H1 (cell line): ENCODE measurements at regions not wholly inside any gene's neighbourhood (a gene's known extent, or its start where the extent isn't known, plus 50 kb on each side); places are given as distances from the start of the nearest gene placed in this dataset.

Experiments
- CTCF ChIA-PET: fragments of 300-600 bp; sonication (Branson Sonifier 250); formaldehyde crosslinking; loops from one replicate; lab custom pipeline; 2021; ENCODE audit not compliant: partially characterized antibody; lab: Charles Lee
- POLR2A ChIA-PET: fragments of 300-600 bp; sonication (Branson Sonifier 250); formaldehyde crosslinking; loops from one replicate; lab custom pipeline; 2021; ENCODE audit warnings: inconsistent platforms; ENCODE audit not compliant: partially characterized antibody; lab: Charles Lee
- DNase-seq, 2 experiments: peaks; one replicate each; pipeline versions ENCODE4 v3.0.0 to v3.0.0-alpha.2; 2010 to 2022; ENCODE audit warnings: low spot score in 2 of 2, low read depth in 1 of 2, mixed read lengths in 1 of 2
- FAIRE-seq: peaks from 2 replicates; lab custom pipeline; 2011; peaks lifted over from hg19 to GRCh38; lab: Jason Lieb, UNC
- H2AFZ ChIP-seq: 2 replicates; pipeline ENCODE4 v1.8.1; 2012; ENCODE audit warnings: low read length, inconsistent platforms
- H2AK5ac ChIP-seq: 2 replicates; pipeline ENCODE4 v1.6.1; 2013; ENCODE audit warnings: low read depth, low read length
- H2BK120ac ChIP-seq: replicated peaks from 2 replicates; pipeline ENCODE3; 2013; ENCODE audit warnings: low read depth, low read length, inconsistent platforms
- H2BK12ac ChIP-seq: 2 replicates; pipeline ENCODE4 v1.6.1; 2013; ENCODE audit warnings: low read depth, low read length
- H2BK15ac ChIP-seq: 2 replicates; pipeline ENCODE4 v1.6.1; 2013; ENCODE audit warnings: low read length
- H2BK20ac ChIP-seq: 2 replicates; pipeline ENCODE4 v1.6.1; 2013; ENCODE audit warnings: low read length
- H2BK5ac ChIP-seq: 2 replicates; pipeline ENCODE4 v1.6.1; 2013; ENCODE audit warnings: low read depth, low read length
- H3K14ac ChIP-seq: 2 replicates; pipeline ENCODE4 v1.6.1; 2013; ENCODE audit warnings: inconsistent platforms; ENCODE audit not compliant: insufficient read length
- H3K18ac ChIP-seq: 2 replicates; pipeline ENCODE4 v1.6.1; 2013; ENCODE audit warnings: low read length; ENCODE audit errors: extremely low read depth
- H3K23ac ChIP-seq: 2 replicates; pipeline ENCODE4 v1.6.1; 2013; ENCODE audit warnings: inconsistent platforms; ENCODE audit not compliant: insufficient read length
- H3K23me2 ChIP-seq: 2 replicates; pipeline ENCODE4 v1.6.1; 2013; ENCODE audit warnings: low read depth, low read length
- H3K27ac ChIP-seq: 2 replicates; pipeline ENCODE4 v1.6.1; 2011; ENCODE audit warnings: low read depth, low read length, inconsistent platforms
- H3K27me3 ChIP-seq, 4 experiments: replicated peaks in 1 of 4; 1 replicate in 1 of 4; 2 replicates in 3 of 4; pipeline versions ENCODE4 v1.6.1 to v1.8.1; 2011 to 2013; ENCODE audit warnings: low read length in 3 of 4, mild to moderate bottlenecking in 3 of 4, inconsistent platforms in 2 of 4, mixed read lengths in 2 of 4, moderate library complexity in 1 of 4; ENCODE audit not compliant: control insufficient read depth in 3 of 4, insufficient read depth in 3 of 4; ENCODE audit errors: extremely low read depth in 1 of 4
- H3K36me3 ChIP-seq, 4 experiments: 2 replicates each; pipeline versions ENCODE4 v1.6.1 to v1.8.1; 2011 to 2013; ENCODE audit warnings: mild to moderate bottlenecking in 4 of 4, low read length in 3 of 4, moderate library complexity in 2 of 4, control low read depth in 1 of 4, inconsistent platforms in 1 of 4; ENCODE audit not compliant: insufficient read depth in 4 of 4, control insufficient read depth in 2 of 4
- H3K4ac ChIP-seq: replicated peaks from 2 replicates; pipeline ENCODE3; 2013; ENCODE audit warnings: low read length, low read depth, mixed read lengths, inconsistent platforms; ENCODE audit not compliant: insufficient read length
- H3K4me1 ChIP-seq, 4 experiments: replicated peaks in 1 of 4; 1 replicate in 1 of 4; 2 replicates in 3 of 4; pipeline versions ENCODE4 v1.6.1 to v1.8.1; 2011 to 2013; ENCODE audit warnings: low read length in 3 of 4, inconsistent platforms in 2 of 4, mixed read lengths in 1 of 4; ENCODE audit not compliant: insufficient read depth in 4 of 4, control insufficient read depth in 3 of 4
- H3K4me2 ChIP-seq, 2 experiments: 2 replicates each; pipeline versions ENCODE4 v1.6.1 to v1.8.1; 2011 to 2013; ENCODE audit warnings: low read depth in 2 of 2, low read length in 2 of 2, control low read depth in 1 of 2, inconsistent platforms in 1 of 2, mild to moderate bottlenecking in 1 of 2; ENCODE audit not compliant: insufficient read depth in 1 of 2
- H3K4me3 ChIP-seq, 4 experiments: fragments of 200-600, 300-600 bp in 1 of 4; sonication (generic), shearing (Covaris generic), sonication (Bioruptor Twin) in 1 of 4; 2 replicates each; pipeline versions ENCODE4 v1.5.1 to v1.8.1; 2011 to 2016; ENCODE audit warnings: low read length in 4 of 4, low read depth in 3 of 4, control low read depth in 2 of 4, inconsistent platforms in 2 of 4, mild to moderate bottlenecking in 2 of 4, mixed read lengths in 1 of 4, moderate library complexity in 1 of 4; ENCODE audit not compliant: insufficient read depth in 2 of 4; ENCODE audit errors: extremely low read depth in 1 of 4
- H3K56ac ChIP-seq: replicated peaks from 2 replicates; pipeline ENCODE3; 2013; ENCODE audit warnings: low read depth, mild to moderate bottlenecking, mixed read lengths, low read length, inconsistent platforms; ENCODE audit not compliant: insufficient read length
- H3K79me1 ChIP-seq: 2 replicates; pipeline ENCODE4 v1.6.1; 2013; ENCODE audit warnings: low read depth, low read length, control low read depth
- H3K79me2 ChIP-seq, 2 experiments: 2 replicates each; pipeline versions ENCODE4 v1.6.1 to v1.8.1; 2012 to 2013; ENCODE audit warnings: low read length in 2 of 2, mild to moderate bottlenecking in 2 of 2, inconsistent platforms in 1 of 2; ENCODE audit not compliant: insufficient read depth in 2 of 2, control insufficient read depth in 1 of 2
- H3K9ac ChIP-seq, 4 experiments: replicated peaks in 1 of 4; 1 replicate in 1 of 4; 2 replicates in 3 of 4; pipeline versions ENCODE4 v1.6.1 to v1.8.1; 2011 to 2013; ENCODE audit warnings: low read depth in 3 of 4, low read length in 3 of 4, control low read depth in 2 of 4, mild to moderate bottlenecking in 2 of 4, moderate library complexity in 2 of 4, inconsistent platforms in 1 of 4; ENCODE audit errors: extremely low read depth in 1 of 4
- H3K9me3 ChIP-seq, 2 experiments: 2 replicates each; pipeline versions ENCODE4 v1.6.1 to v1.8.1; 2012 to 2013; ENCODE audit warnings: mild to moderate bottlenecking in 2 of 2, moderate library complexity in 2 of 2, control low read depth in 1 of 2, inconsistent platforms in 1 of 2, low read depth in 1 of 2, low read length in 1 of 2, mixed read lengths in 1 of 2; ENCODE audit not compliant: insufficient read depth in 2 of 2
- H4K20me1 ChIP-seq, 2 experiments: replicated peaks in 1 of 2; 2 replicates each; pipeline versions ENCODE3 to v1.8.1; 2011 to 2013; ENCODE audit warnings: inconsistent platforms in 2 of 2, low read length in 2 of 2, mild to moderate bottlenecking in 1 of 2; ENCODE audit not compliant: insufficient read depth in 2 of 2, control insufficient read depth in 1 of 2
- H4K5ac ChIP-seq: 2 replicates; pipeline ENCODE4 v1.6.1; 2013; ENCODE audit warnings: low read length, low read depth, mixed read lengths, inconsistent platforms; ENCODE audit not compliant: insufficient read length
- H4K8ac ChIP-seq: 2 replicates; pipeline ENCODE4 v1.8.0; 2013; ENCODE audit warnings: mild to moderate bottlenecking, moderate library complexity, low read length, inconsistent platforms; ENCODE audit not compliant: insufficient read depth; ENCODE audit errors: extremely low read depth
- H4K91ac ChIP-seq: replicated peaks from 2 replicates; pipeline ENCODE3; 2013; ENCODE audit warnings: low read length, mixed read lengths, inconsistent platforms; ENCODE audit not compliant: insufficient read length
- CTBP2 ChIP-seq: IDR thresholded peaks from 2 replicates; pipeline ENCODE4 v1.7.0; 2011; ENCODE audit warnings: borderline replicate concordance, mild to moderate bottlenecking, moderate library complexity, mixed read lengths, low read length; ENCODE audit not compliant: insufficient read depth, insufficient read length
- FOSL1 ChIP-seq: IDR thresholded peaks from 2 replicates; pipeline ENCODE4 v1.6.1; 2011; ENCODE audit warnings: mild to moderate bottlenecking, low read depth, low read length, moderate library complexity; ENCODE audit not compliant: insufficient read depth
- GABPA ChIP-seq: IDR thresholded peaks from 2 replicates; pipeline ENCODE4 v1.6.1; 2011; ENCODE audit warnings: mild to moderate bottlenecking, low read length, moderate library complexity, borderline replicate concordance; ENCODE audit not compliant: insufficient read depth
- NANOG ChIP-seq: IDR thresholded peaks from 2 replicates; pipeline ENCODE4 v1.6.1; 2011; ENCODE audit warnings: low read length, low read depth, mild to moderate bottlenecking, inconsistent platforms; ENCODE audit not compliant: insufficient read depth, poor library complexity, severe bottlenecking
- PHF8 ChIP-seq: fragments of 200-600 bp; sonication (generic); conservative IDR thresholded peaks from 2 replicates; pipeline ENCODE4 v1.7.1; 2012; ENCODE audit warnings: low read depth, mild to moderate bottlenecking, inconsistent platforms, low read length, moderate library complexity
- POU5F1 ChIP-seq: IDR thresholded peaks from 2 replicates; pipeline ENCODE4 v1.6.1; 2011; ENCODE audit warnings: low read depth, mild to moderate bottlenecking, low read length, moderate library complexity
- RAD21 ChIP-seq, 2 experiments: IDR thresholded peaks in 1 of 2; conservative IDR thresholded peaks in 1 of 2; 2 replicates each; pipeline ENCODE4 v1.6.1; 2011; ENCODE audit warnings: low read depth in 2 of 2, low read length in 2 of 2, improper control_type of control experiment in 1 of 2, inconsistent platforms in 1 of 2, mild to moderate bottlenecking in 1 of 2, moderate library complexity in 1 of 2
- RBBP5 ChIP-seq: IDR thresholded peaks from 2 replicates; pipeline ENCODE4 v1.7.1; 2012; ENCODE audit warnings: low read depth, mild to moderate bottlenecking, inconsistent platforms, low read length, moderate library complexity, borderline replicate concordance
- SIRT6 ChIP-seq: IDR thresholded peaks from one replicate; pipeline ENCODE4 v1.7.1; 2012; ENCODE audit warnings: low read length, inconsistent platforms
- SIX5 ChIP-seq: IDR thresholded peaks from 2 replicates; pipeline ENCODE4 v1.6.1; 2011; ENCODE audit warnings: mild to moderate bottlenecking, low read depth, low read length
- SP1 ChIP-seq: IDR thresholded peaks from 2 replicates; pipeline ENCODE4 v1.6.1; 2011; ENCODE audit warnings: low read depth, low read length
- TCF12 ChIP-seq: IDR thresholded peaks from 2 replicates; pipeline ENCODE4 v1.6.1; 2011; ENCODE audit warnings: low read depth, mild to moderate bottlenecking, low read length
- ZNF274 ChIP-seq: IDR thresholded peaks from 2 replicates; pipeline ENCODE4 v1.7.0; 2012; ENCODE audit warnings: low read length, borderline replicate concordance; ENCODE audit errors: extremely low read depth
- WGBS, 2 experiments: shearing (Covaris generic) in 1 of 2; methylation state at CpG; one replicate each; pipeline versions ENCODE4 v1.1.6 to v1.1.7; 2013 to 2015; ENCODE audit warnings: low lambda C conversion rate in 2 of 2, mixed read lengths in 2 of 2, inconsistent platforms in 1 of 2, low coverage in 1 of 2, missing lambda C conversion rate in 1 of 2; ENCODE audit not compliant: insufficient replicate concordance in 2 of 2, insufficient coverage in 1 of 2, insufficient read length in 1 of 2; ENCODE audit errors: extremely low coverage in 1 of 2, missing lambda C conversion rate in 1 of 2; 5-methylcytosine and 5-hydroxymethylcytosine counted together
- TF ChIP-seq, protein P1 (sequence below): IDR thresholded peaks from 2 replicates; pipeline ENCODE4 v1.6.1; 2012; ENCODE audit warnings: inconsistent platforms

DNA sequence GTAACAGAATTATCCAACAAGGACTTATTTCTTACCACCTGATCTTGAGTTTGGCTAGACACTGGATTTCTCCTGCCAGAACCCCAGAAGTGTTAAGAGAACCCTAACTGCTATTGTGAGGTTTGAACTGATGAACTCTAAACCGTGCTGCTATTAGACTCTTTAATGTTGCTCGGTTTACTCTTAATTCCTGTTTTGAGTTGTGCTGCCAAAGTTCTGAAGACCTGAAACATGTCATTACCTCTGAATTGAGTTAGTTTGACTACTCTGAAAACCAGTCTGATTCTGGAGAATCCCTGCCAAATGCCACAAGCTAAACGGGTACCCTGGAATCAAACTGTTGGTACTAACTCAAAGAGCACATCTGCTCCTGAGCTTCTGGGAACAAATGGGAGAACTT lies 215.5 kb downstream of the KLF12 start:
- Histone ChIP-seq H3K14ac (no peak overlapping the region), H3K18ac (no peak overlapping the region), H3K27ac (no peak overlapping the region), H3K79me2 (no peaks in the 10 kb centered on the region), H4K8ac (no peak overlapping the region), H3K79me1 (no peaks in the 10 kb centered on the region), H4K91ac (no peak overlapping the region), H2BK15ac (no peak overlapping the region), H3K56ac (no peak overlapping the region), H3K36me3 (no peaks in the 10 kb centered on the region), H2BK120ac (no peak overlapping the region), H3K9ac (no peak overlapping the region), H2BK5ac (no peak overlapping the region), H3K4ac (no peak overlapping the region), H3K9me3 (no peaks in the 10 kb centered on the region), H4K20me1 (no peaks in the 10 kb centered on the region), H3K23me2 (no peaks in the 10 kb centered on the region), H4K5ac (no peak overlapping the region), H2BK12ac (no peak overlapping the region), H2AK5ac (no peak overlapping the region), H3K23ac (no peak overlapping the region), H2BK20ac (no peak overlapping the region), H3K4me3 (no peak overlapping the region), H2AFZ (no peak overlapping the region), H3K27me3 (peaks cover 0 to 1% (median 0%) of the 10 kb centered on the region in 4 experiments; a peak in 1 of 7 replicates), H3K4me1 (no peaks in the 10 kb centered on the region), H3K4me2 (no peak overlapping the region)
- ChIA-PET CTCF (interaction anchor here (0.6 to 1.9 kb wide), 2 partner anchors 18 to 1334 kb away, joined by 3 to 5 read pairs; no protein-coding TSS in a partner anchor), POLR2A (no interaction called here)
- DNase-seq: no peak
- FAIRE-seq: no peak
- 92% methylated on average over 3 of the region's 3 CpGs; no CpG with 5 or more reads in 1 of the 2 experiments for WGBS, 2 experiments
- TF ChIP-seq, protein P1, sequence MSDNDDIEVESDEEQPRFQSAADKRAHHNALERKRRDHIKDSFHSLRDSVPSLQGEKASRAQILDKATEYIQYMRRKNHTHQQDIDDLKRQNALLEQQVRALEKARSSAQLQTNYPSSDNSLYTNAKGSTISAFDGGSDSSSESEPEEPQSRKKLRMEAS: no peak
- TF ChIP-seq POU5F1 (no peak), ZNF274 (no peak), SP1 (no peak), CTBP2 (no peak), NANOG (no peak), SIX5 (no peak), PHF8 (no peak), FOSL1 (no peak), GABPA (no peak), RBBP5 (no peak), RAD21 (IDR thresholded peaks at IDR 0.05 in 1 of 2, conservative IDR thresholded peaks at IDR 0.05 in 1 of 2; ENCODE audit: low read depth in 2 of 2, low read length in 2 of 2) (no peak), SIRT6 (no peak), TCF12 (no peak)
